ENCODE measurements at regions not wholly inside any gene's neighbourhood (a gene's known extent, or its start where the extent isn't known, plus 50 kb on each side); places are given as distances from the start of the nearest gene placed in this dataset.
"Not testable (repeated sequence)": the region's sequence is repeated elsewhere in the genome, so short reads cannot be mapped to it uniquely, and the experiment has no call there.

- not testable (repeated sequence) for TF ChIP-seq CTCF (conservative IDR thresholded peaks at IDR 0.05); EZH2 (IDR thresholded peaks at IDR 0.05; ENCODE audit: low read depth)
Measured at GRCh38 chr21:13304901-13305300, 304.7 kb upstream of the POTED start.

Measured in PC-9 (cell line).